ENCODE measurements at regions not wholly inside any gene's neighbourhood (a gene's known extent, or its start where the extent isn't known, plus 50 kb on each side); places are given as distances from the start of the nearest gene placed in this dataset.

- no peak overlapping the region for H3K4ac ChIP-seq (replicated peaks; ENCODE audit: insufficient read length, low read depth, low read length)
- H3K27me3 ChIP-seq (replicated peaks in 1 of 4; ENCODE audit: control insufficient read depth in 3 of 4, extremely low read depth in 1 of 4, insufficient read depth in 3 of 4, low read length in 3 of 4) = no peaks in the 10 kb centered on the region
- no peaks in the 10 kb centered on the region for H3K79me1 ChIP-seq (ENCODE audit: low read depth, low read length)
- no peak overlapping the region for H2BK12ac ChIP-seq (ENCODE audit: low read depth, low read length)
- no peaks in the 10 kb centered on the region for H4K20me1 ChIP-seq (replicated peaks in 1 of 2; ENCODE audit: control insufficient read depth in 1 of 2, insufficient read depth in 2 of 2, low read length in 2 of 2)
- no peaks in the 10 kb centered on the region for H3K36me3 ChIP-seq (ENCODE audit: control insufficient read depth in 2 of 4, insufficient read depth in 4 of 4, low read length in 3 of 4)
- peaks cover 0 to 3% (median under 1%) of the 10 kb centered on the region in 4 experiments; a peak in 3 of 7 replicates for H3K4me1 ChIP-seq (replicated peaks in 1 of 4; ENCODE audit: control insufficient read depth in 3 of 4, insufficient read depth in 4 of 4, low read length in 3 of 4)
- H3K23me2 ChIP-seq (ENCODE audit: low read depth, low read length) = peaks cover 3% of the 10 kb centered on the region; the same call in 1 of the 2 replicates
- H3K4me3 ChIP-seq (ENCODE audit: extremely low read depth in 1 of 4, insufficient read depth in 2 of 4, low read depth in 3 of 4, low read length in 4 of 4) = no peak overlapping the region
- DNase-seq (ENCODE audit: low read depth in 1 of 2, low spot score in 2 of 2) (no peak), FAIRE-seq (no peak)
- H2BK120ac ChIP-seq (replicated peaks; ENCODE audit: low read depth, low read length) = no peak overlapping the region
- no peak overlapping the region for H3K9ac ChIP-seq (replicated peaks in 1 of 4; ENCODE audit: extremely low read depth in 1 of 4, low read depth in 3 of 4, low read length in 3 of 4)
- H3K18ac ChIP-seq (ENCODE audit: extremely low read depth, low read length) = no peak overlapping the region
- H3K9me3 ChIP-seq (ENCODE audit: insufficient read depth in 2 of 2, low read depth in 1 of 2, low read length in 1 of 2) = peaks cover 0 to 5% of the 10 kb centered on the region in 2 experiments; a peak in 1 of 4 replicates
- no peak overlapping the region for H3K27ac ChIP-seq (ENCODE audit: low read depth, low read length)
- ChIA-PET CTCF (ENCODE audit: partially characterized antibody) (interaction anchor here (1.0 to 1.1 kb wide), 2 partner anchors 115 to 220 kb away, joined by 3 read pairs; no protein-coding TSS in a partner anchor), POLR2A (ENCODE audit: partially characterized antibody) (no interaction called here)
- H4K8ac ChIP-seq (ENCODE audit: extremely low read depth, insufficient read depth, low read length) = no peak overlapping the region
- H4K91ac ChIP-seq (replicated peaks; ENCODE audit: insufficient read length, low read length) = no peak overlapping the region
- no peak overlapping the region for H2BK15ac ChIP-seq (ENCODE audit: low read length)
- no peak overlapping the region for H3K4me2 ChIP-seq (ENCODE audit: insufficient read depth in 1 of 2, low read depth in 2 of 2, low read length in 2 of 2)
- H2BK20ac ChIP-seq (ENCODE audit: low read length) = no peak overlapping the region
- no peak overlapping the region for H2AK5ac ChIP-seq (ENCODE audit: low read depth, low read length)
- no peaks in the 10 kb centered on the region for H3K79me2 ChIP-seq (ENCODE audit: control insufficient read depth in 1 of 2, insufficient read depth in 2 of 2, low read length in 2 of 2)
- H4K5ac ChIP-seq (ENCODE audit: insufficient read length, low read depth, low read length) = no peak overlapping the region
- H3K56ac ChIP-seq (replicated peaks; ENCODE audit: insufficient read length, low read depth, low read length) = no peak overlapping the region
- no peak overlapping the region for H2BK5ac ChIP-seq (ENCODE audit: low read depth, low read length)
- H3K23ac ChIP-seq (ENCODE audit: insufficient read length) = no peak overlapping the region
- H2AFZ ChIP-seq (ENCODE audit: low read length) = no peak overlapping the region
- H3K14ac ChIP-seq (ENCODE audit: insufficient read length) = no peak overlapping the region
- no peak for TF ChIP-seq JUND (IDR thresholded peaks at IDR 0.05; ENCODE audit: low read length)
- TF ChIP-seq BRCA1 (IDR thresholded peaks at IDR 0.05; ENCODE audit: low read depth, low read length) = no peak
- TF ChIP-seq KDM1A (IDR thresholded peaks at IDR 0.05; ENCODE audit: borderline replicate concordance, low read length) = no peak
These were observed 104.6 kb upstream of the SERP2 start for GRCh38 chr13:44268980-44269379.
